ENCODE measurements at regions not wholly inside any gene's neighbourhood (a gene's known extent, or its start where the extent isn't known, plus 50 kb on each side); places are given as distances from the start of the nearest gene placed in this dataset.

DNA sequence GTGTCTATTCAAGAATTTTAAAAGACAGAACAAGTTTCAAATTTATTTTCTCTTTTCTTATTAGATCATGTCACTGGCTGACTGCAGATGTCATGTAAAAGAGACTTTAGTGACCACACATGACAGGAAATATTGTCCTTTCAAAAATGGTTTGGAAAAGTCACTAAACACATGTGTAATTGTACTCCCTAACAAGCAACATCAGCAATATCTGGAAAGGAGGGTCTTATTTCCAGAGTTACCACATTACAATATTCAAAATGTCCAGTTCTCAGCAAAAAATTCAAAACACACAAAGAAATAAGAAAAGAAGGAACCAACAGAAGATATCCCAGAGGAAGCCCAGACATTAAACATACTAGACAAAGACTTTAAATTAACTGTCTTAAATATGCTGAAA, 197.1 kb downstream of the EN1 start:
- POLR2A ChIA-PET: no interaction called here

DNA sequence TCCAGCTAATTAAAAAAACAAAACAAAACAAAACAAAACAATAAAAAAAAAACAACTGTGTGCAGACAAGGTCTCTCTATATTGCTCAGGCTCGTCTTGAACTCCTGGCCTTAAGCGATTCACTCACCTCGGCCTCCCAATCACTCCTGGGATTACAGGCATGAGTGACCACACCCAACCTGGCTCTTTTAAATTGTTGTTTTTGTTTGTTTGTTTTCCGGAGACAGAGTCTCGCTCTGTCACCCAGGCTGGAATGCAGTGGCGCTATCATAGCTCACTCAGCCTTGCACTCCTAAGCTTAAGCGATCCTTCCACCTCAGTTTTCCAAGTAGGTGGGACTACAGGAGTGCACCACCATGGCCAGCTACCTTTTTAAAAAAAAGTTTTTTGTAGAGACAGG, 201.6 kb downstream of the EN1 start:
- CTCF ChIA-PET: no interaction called here
- TF ChIP-seq, protein P1, sequence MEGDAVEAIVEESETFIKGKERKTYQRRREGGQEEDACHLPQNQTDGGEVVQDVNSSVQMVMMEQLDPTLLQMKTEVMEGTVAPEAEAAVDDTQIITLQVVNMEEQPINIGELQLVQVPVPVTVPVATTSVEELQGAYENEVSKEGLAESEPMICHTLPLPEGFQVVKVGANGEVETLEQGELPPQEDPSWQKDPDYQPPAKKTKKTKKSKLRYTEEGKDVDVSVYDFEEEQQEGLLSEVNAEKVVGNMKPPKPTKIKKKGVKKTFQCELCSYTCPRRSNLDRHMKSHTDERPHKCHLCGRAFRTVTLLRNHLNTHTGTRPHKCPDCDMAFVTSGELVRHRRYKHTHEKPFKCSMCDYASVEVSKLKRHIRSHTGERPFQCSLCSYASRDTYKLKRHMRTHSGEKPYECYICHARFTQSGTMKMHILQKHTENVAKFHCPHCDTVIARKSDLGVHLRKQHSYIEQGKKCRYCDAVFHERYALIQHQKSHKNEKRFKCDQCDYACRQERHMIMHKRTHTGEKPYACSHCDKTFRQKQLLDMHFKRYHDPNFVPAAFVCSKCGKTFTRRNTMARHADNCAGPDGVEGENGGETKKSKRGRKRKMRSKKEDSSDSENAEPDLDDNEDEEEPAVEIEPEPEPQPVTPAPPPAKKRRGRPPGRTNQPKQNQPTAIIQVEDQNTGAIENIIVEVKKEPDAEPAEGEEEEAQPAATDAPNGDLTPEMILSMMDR (IDR thresholded peaks at IDR 0.05; ENCODE audit: insufficient read depth, low read length, missing control alignments): no peak
- H3K4me3 ChIP-seq (ENCODE audit: low read depth, low read length): no peak overlapping the region
- POLR2A ChIA-PET: no interaction called here
- no peak for DNase-seq (ENCODE audit: low read depth, low spot score)

More for the DNA sequence above, 197.1 kb downstream of the EN1 start:
- DNase-seq (ENCODE audit: low read depth, low spot score): no peak
- no peak overlapping the region for H3K4me3 ChIP-seq (ENCODE audit: low read depth, low read length)
- CTCF ChIA-PET: no interaction called here
- TF ChIP-seq, protein P1 (IDR thresholded peaks at IDR 0.05; ENCODE audit: insufficient read depth, low read length, missing control alignments): no peak

DNA sequence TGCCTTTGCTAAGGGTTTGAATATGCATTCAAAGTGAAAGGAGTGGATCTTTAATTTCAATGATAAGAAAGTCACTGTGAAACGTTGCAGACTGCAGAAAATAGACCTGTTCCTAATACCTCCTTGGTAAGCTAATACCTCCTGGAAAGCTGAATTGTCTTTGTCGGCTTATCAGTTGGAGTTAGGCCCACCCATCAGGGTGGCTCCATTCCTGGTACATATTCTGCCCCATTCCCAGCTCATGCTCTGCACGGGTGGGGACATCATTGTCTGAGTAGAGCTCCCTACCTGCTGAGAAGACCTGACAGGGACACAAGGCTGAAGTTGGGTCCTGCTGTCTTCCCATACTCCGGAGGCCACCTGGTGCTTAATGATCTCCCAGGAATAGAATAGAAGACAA, 203.3 kb downstream of the EN1 start:
- DNase-seq (ENCODE audit: low read depth, low spot score): no peak
- TF ChIP-seq, protein P1 (IDR thresholded peaks at IDR 0.05; ENCODE audit: insufficient read depth, low read length, missing control alignments): no peak
- ChIA-PET POLR2A (no interaction called here), CTCF (no interaction called here)
- no peak overlapping the region for H3K4me3 ChIP-seq (ENCODE audit: low read depth, low read length)

DNA sequence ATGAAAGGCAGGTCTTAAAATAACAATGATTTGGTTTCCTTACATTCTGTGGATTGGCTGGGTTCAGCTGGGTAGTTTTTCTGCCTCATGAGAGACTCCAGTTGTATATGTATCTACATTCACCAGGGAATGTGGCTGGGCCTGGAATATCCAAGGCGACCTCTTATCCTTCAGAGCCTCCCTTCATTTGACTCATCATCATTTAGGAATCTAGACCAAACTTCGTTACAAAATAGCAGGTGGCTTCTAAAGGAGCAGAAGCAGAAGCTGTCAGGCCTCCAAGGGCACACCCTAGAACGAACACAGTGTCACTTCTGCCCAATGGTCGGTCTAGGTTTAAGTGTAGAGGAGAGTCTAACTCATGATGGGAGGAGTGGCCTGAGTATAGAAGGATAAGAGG, 204.2 kb downstream of the EN1 start:
- POLR2A ChIA-PET: no interaction called here
- DNase-seq (ENCODE audit: low read depth, low spot score): no peak
- CTCF ChIA-PET: no interaction called here
- TF ChIP-seq, protein P1 (IDR thresholded peaks at IDR 0.05; ENCODE audit: insufficient read depth, low read length, missing control alignments): no peak
- H3K4me3 ChIP-seq (ENCODE audit: low read depth, low read length): no peak overlapping the region

DNA sequence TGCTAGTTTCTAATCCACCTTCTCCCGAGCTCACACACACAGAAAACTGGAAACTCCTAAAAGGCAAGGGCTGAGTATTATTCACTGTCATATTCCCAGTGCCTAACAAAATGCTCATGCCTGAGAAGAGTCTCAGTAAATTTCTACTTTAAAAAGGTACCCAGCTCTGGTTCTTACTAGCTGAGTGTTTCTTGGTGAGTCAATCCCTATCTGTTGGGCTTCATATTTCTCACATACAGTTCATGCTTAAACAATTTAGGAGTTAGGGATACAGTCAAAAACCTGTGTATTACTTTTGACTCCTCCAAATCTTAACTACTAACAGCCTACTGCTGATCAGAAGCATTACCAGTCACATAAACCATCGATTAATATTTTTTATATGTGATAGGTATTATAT, 204.9 kb downstream of the EN1 start:
- ChIA-PET POLR2A (interaction anchor here (1.0 kb wide), 1 partner anchor 205 kb away, joined by 3 read pairs; the partner anchor contains the start of gene EN1), CTCF (interaction anchor here (0.9 kb wide), 1 partner anchor 213 kb away, joined by 3 read pairs; no protein-coding TSS in a partner anchor)
- no peak for DNase-seq (ENCODE audit: low read depth, low spot score)
- no peak overlapping the region for H3K4me3 ChIP-seq (ENCODE audit: low read depth, low read length)
- TF ChIP-seq, protein P1 (IDR thresholded peaks at IDR 0.05; ENCODE audit: insufficient read depth, low read length, missing control alignments): no peak

DNA sequence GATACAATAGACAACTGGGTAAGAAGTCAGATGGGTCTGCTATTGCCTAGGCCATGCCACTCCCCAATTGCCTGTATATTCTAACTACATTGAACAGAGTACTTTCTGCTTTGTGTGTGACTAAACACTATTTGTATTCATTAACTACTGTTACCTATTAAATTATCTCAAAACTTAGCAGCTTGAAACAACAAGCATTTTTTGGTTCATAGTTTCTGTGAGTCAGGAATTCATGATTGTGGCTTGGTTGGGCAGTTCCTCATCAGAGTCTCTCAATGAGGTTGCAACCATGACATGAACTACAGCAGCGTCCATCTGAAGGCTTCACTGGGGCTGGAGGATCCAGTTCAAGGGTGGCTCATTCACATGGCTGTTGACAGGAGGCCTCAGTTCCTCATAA, 205.7 kb downstream of the EN1 start:
- TF ChIP-seq, protein P1 (IDR thresholded peaks at IDR 0.05; ENCODE audit: insufficient read depth, low read length, missing control alignments): no peak
- H3K4me3 ChIP-seq (ENCODE audit: low read depth, low read length): no peak overlapping the region
- ChIA-PET POLR2A (interaction anchor here (0.8 to 1.0 kb wide), 2 partner anchors 27 to 206 kb away, joined by 3 read pairs; partner anchors contain the start of gene EN1), CTCF (interaction anchor here (0.9 kb wide), 2 partner anchors 10 to 214 kb away, joined by 3 to 4 read pairs; no protein-coding TSS in a partner anchor)
- DNase-seq (ENCODE audit: low read depth, low spot score): no peak

Data from AG04449 (cell line).